SU-DHL-6 (cell line): ENCODE measurements at regions not wholly inside any gene's neighbourhood (a gene's known extent, or its start where the extent isn't known, plus 50 kb on each side); places are given as distances from the start of the nearest gene placed in this dataset.

Experiments
- H2AFZ ChIP-seq: fragments of 200-600 bp; sonication (generic); 2 replicates; pipeline ENCODE4 v1.6.1; 2014; ENCODE audit warnings: low read depth, mild to moderate bottlenecking, moderate library complexity, mixed read lengths, antibody characterized with exemption, low read length; ENCODE audit not compliant: severe bottlenecking
- H3F3A ChIP-seq: fragments of 200-600 bp; shearing (Covaris generic); 2 replicates; pipeline ENCODE4 v1.6.0; 2016; ENCODE audit warnings: antibody characterized with exemption, mild to moderate bottlenecking; ENCODE audit not compliant: insufficient read depth
- H3K27ac ChIP-seq: fragments of 200-600 bp; sonication (generic); 2 replicates; pipeline ENCODE4 v1.5.1; 2016; ENCODE audit warnings: low read depth, mild to moderate bottlenecking, low read length, moderate library complexity, mixed read lengths
- H3K27me3 ChIP-seq: fragments of 200-600 bp; sonication (generic), shearing (Covaris generic); 2 replicates; pipeline ENCODE4 v1.6.0; 2014; ENCODE audit warnings: mild to moderate bottlenecking, low read length
- H3K36me3 ChIP-seq: fragments of 200-600 bp; sonication (generic); 2 replicates; pipeline ENCODE4 v1.6.1; 2014; ENCODE audit warnings: mild to moderate bottlenecking, low read length, mixed read lengths
- H3K4me2 ChIP-seq: fragments of 300-600, 200-600 bp; shearing (Covaris generic), sonication (generic); 2 replicates; pipeline ENCODE4 v1.6.0; 2014; ENCODE audit warnings: low read length, low read depth, mild to moderate bottlenecking; ENCODE audit not compliant: poor library complexity, severe bottlenecking
- H3K4me3 ChIP-seq: fragments of 200-600 bp; sonication (generic); 2 replicates; pipeline ENCODE4 v1.5.1; 2014; ENCODE audit warnings: antibody characterized with exemption, low read length, mild to moderate bottlenecking, mixed read lengths; ENCODE audit not compliant: insufficient read depth, poor library complexity, severe bottlenecking
- H3K79me2 ChIP-seq: fragments of 200-600 bp; sonication (generic); 2 replicates; pipeline ENCODE4 v1.6.1; 2014; ENCODE audit warnings: mild to moderate bottlenecking, low read length, moderate library complexity; ENCODE audit not compliant: insufficient read depth
- H3K9ac ChIP-seq: fragments of 200-600 bp; sonication (generic); 2 replicates; pipeline ENCODE4 v1.7.0; 2014; ENCODE audit warnings: mild to moderate bottlenecking, low read length
- H3K9me2 ChIP-seq: fragments of 200-600 bp; sonication (generic); replicated peaks from 2 replicates; pipeline ENCODE4 v1.6.1; 2014; ENCODE audit warnings: low read length; ENCODE audit not compliant: insufficient read depth
- H3K9me3 ChIP-seq: fragments of 200-600 bp; sonication (generic); 2 replicates; pipeline ENCODE4 v1.6.1; 2014; ENCODE audit warnings: low read length, mixed read lengths; ENCODE audit not compliant: insufficient read depth
- H4K20me1 ChIP-seq: fragments of 200-600 bp; sonication (generic); 2 replicates; pipeline ENCODE4 v1.6.1; 2014; ENCODE audit warnings: low read depth, mild to moderate bottlenecking, antibody characterized with exemption, low read length, moderate library complexity, mixed read lengths
- EZH2phosphoT487 ChIP-seq: fragments of 200-600 bp; sonication (generic), shearing (Covaris generic); conservative IDR thresholded peaks from 2 replicates; pipeline ENCODE4 v1.6.1; 2018; ENCODE audit warnings: mild to moderate bottlenecking, antibody characterized with exemption, low read length, moderate library complexity, mixed read lengths
- TF ChIP-seq, protein P1 (sequence below): fragments of 200-600 bp; sonication (generic); IDR thresholded peaks from one replicate; pipeline ENCODE4 v1.5.1; 2017; ENCODE audit warnings: antibody characterized with exemption, mild to moderate bottlenecking, low read length, moderate library complexity; ENCODE audit not compliant: insufficient read depth, poor library complexity, severe bottlenecking

DNA sequence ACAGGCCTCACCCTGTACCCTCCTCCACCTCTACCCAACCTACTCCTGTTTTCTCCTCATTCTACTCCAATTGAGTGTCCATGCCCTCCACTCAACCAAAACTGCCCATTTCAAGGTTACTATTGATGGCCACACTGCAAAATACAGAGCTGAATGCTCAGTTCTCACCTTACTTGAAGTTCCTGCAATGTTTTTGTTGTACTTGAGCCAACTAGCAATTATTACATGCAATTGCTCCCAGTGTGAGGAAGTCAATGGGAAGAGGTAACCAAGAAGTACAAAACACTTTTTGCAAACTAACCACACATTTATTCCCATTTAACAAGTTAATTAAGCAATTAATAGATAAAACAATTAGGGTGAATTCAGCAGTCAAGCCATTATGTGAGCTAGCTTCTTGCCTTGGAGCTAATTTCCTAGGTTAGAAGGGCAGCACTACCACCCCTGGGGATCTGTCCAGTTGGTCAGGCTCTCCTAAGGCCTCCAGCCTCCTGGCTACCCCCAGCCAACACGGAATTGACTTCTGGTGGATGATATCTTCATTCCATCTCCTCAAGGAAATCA is 52.4 kb upstream of the GGTLC1 start:
- no peak overlapping the region for H2AFZ ChIP-seq
- H3K9ac ChIP-seq: no peak overlapping the region

GRCh38 chr20:24039196-24039595 is 50.6 kb upstream of the GGTLC1 start:
- no peak overlapping the region for H3K4me2 ChIP-seq
- H3K9me3 ChIP-seq: no peaks in the 10 kb centered on the region

More for the DNA sequence above, 52.4 kb upstream of the GGTLC1 start:
- H3K9me2 ChIP-seq: no peaks in the 10 kb centered on the region
- no peaks in the 10 kb centered on the region for H3K9me3 ChIP-seq
- H3F3A ChIP-seq: no peaks in the 10 kb centered on the region
- H3K4me3 ChIP-seq: no peak overlapping the region
- H4K20me1 ChIP-seq: no peaks in the 10 kb centered on the region
- H3K27me3 ChIP-seq: no peaks in the 10 kb centered on the region
- TF ChIP-seq, protein P1, sequence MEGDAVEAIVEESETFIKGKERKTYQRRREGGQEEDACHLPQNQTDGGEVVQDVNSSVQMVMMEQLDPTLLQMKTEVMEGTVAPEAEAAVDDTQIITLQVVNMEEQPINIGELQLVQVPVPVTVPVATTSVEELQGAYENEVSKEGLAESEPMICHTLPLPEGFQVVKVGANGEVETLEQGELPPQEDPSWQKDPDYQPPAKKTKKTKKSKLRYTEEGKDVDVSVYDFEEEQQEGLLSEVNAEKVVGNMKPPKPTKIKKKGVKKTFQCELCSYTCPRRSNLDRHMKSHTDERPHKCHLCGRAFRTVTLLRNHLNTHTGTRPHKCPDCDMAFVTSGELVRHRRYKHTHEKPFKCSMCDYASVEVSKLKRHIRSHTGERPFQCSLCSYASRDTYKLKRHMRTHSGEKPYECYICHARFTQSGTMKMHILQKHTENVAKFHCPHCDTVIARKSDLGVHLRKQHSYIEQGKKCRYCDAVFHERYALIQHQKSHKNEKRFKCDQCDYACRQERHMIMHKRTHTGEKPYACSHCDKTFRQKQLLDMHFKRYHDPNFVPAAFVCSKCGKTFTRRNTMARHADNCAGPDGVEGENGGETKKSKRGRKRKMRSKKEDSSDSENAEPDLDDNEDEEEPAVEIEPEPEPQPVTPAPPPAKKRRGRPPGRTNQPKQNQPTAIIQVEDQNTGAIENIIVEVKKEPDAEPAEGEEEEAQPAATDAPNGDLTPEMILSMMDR: no peak
- no peak for TF ChIP-seq EZH2phosphoT487
- H3K36me3 ChIP-seq: no peaks in the 10 kb centered on the region
- H3K4me2 ChIP-seq: no peak overlapping the region
- no peak overlapping the region for H3K27ac ChIP-seq
- no peaks in the 10 kb centered on the region for H3K79me2 ChIP-seq

More at GRCh38 chr20:24039196-24039595, 50.6 kb upstream of the GGTLC1 start:
- H2AFZ ChIP-seq: no peak overlapping the region
- H3K27me3 ChIP-seq: no peaks in the 10 kb centered on the region
- TF ChIP-seq EZH2phosphoT487: no peak
- TF ChIP-seq, protein P1: no peak
- no peak overlapping the region for H3K4me3 ChIP-seq
- no peak overlapping the region for H3K27ac ChIP-seq
- no peaks in the 10 kb centered on the region for H3K79me2 ChIP-seq
- H3K36me3 ChIP-seq: no peaks in the 10 kb centered on the region
- H3K9ac ChIP-seq: no peak overlapping the region
- no peaks in the 10 kb centered on the region for H3F3A ChIP-seq
- H3K9me2 ChIP-seq: no peaks in the 10 kb centered on the region
- no peaks in the 10 kb centered on the region for H4K20me1 ChIP-seq
